Naive thymus-derived CD4-positive, alpha-beta T cell (primary cell): ENCODE measurements at regions not wholly inside any gene's neighbourhood (a gene's known extent, or its start where the extent isn't known, plus 50 kb on each side); places are given as distances from the start of the nearest gene placed in this dataset.

ENCODE experiments used
- ATAC-seq: fragments of 150-1000 bp; cut with Tn5 transposase; 2 replicates; pipeline ENCODE4 v1.10.0; 2021; ENCODE audit warnings: mild to moderate bottlenecking, moderate library complexity
- CTCF ChIA-PET: fragments of 350-600 bp; sonication (Branson Sonifier 250); formaldehyde crosslinking; loops from one replicate; lab custom pipeline; 2021; ENCODE audit warnings: antibody characterized with exemption; lab: Charles Lee
- POLR2A ChIA-PET: fragments of 350-600 bp; sonication (Branson Sonifier 250); formaldehyde crosslinking; loops from one replicate; lab custom pipeline; 2021; ENCODE audit warnings: antibody characterized with exemption, inconsistent platforms; lab: Charles Lee
- DNase-seq, 9 donors: peaks; one replicate each; pipeline versions ENCODE4 v3.0.0 to v3.0.0-alpha.2; 2020 to 2022; ENCODE audit warnings: mixed read lengths in 1 of 9
- H3K27ac ChIP-seq: one replicate; pipeline ENCODE4 v1.7.0; 2013; ENCODE audit warnings: mild to moderate bottlenecking, low read depth, low read length, moderate library complexity
- H3K27me3 ChIP-seq, 2 donors: one replicate each; pipeline ENCODE4 v1.7.0; 2013; ENCODE audit warnings: low read length in 2 of 2, mild to moderate bottlenecking in 2 of 2, moderate library complexity in 2 of 2; ENCODE audit not compliant: control insufficient read depth in 2 of 2, insufficient read depth in 2 of 2
- H3K36me3 ChIP-seq, 3 experiments: 1 replicate in 2 of 3; 2 replicates in 1 of 3; pipeline ENCODE4 v1.7.0; 2013; ENCODE audit warnings: low read length in 3 of 3, mild to moderate bottlenecking in 3 of 3, moderate library complexity in 1 of 3; ENCODE audit not compliant: insufficient read depth in 3 of 3, control insufficient read depth in 2 of 3
- H3K4me1 ChIP-seq, 2 donors: one replicate each; pipeline ENCODE4 v1.7.0; 2013; ENCODE audit warnings: low read length in 2 of 2, mild to moderate bottlenecking in 2 of 2, moderate library complexity in 1 of 2; ENCODE audit not compliant: control insufficient read depth in 2 of 2, insufficient read depth in 2 of 2
- H3K4me3 ChIP-seq: 2 replicates; pipeline ENCODE4 v1.7.0; 2013; ENCODE audit warnings: mild to moderate bottlenecking, low read length
- H3K9me3 ChIP-seq, 3 experiments: 1 replicate in 2 of 3; 2 replicates in 1 of 3; pipeline ENCODE4 v1.7.0; 2013; ENCODE audit warnings: low read length in 3 of 3; ENCODE audit not compliant: control insufficient read depth in 2 of 3
- H3K27ac Mint-ChIP-seq, 9 donors: one replicate each; pipeline ENCODE4 v1.8.0; 2020 to 2022; ENCODE audit warnings: mixed read lengths in 9 of 9, mild to moderate bottlenecking in 8 of 9, moderate library complexity in 5 of 9, inconsistent platforms in 2 of 9
- H3K27me3 Mint-ChIP-seq, 5 donors: one replicate each; pipeline ENCODE4 v1.8.0; 2021 to 2022; ENCODE audit warnings: mixed read lengths in 5 of 5, mild to moderate bottlenecking in 1 of 5
- H3K36me3 Mint-ChIP-seq, 5 donors: one replicate each; pipeline ENCODE4 v1.8.0; 2020 to 2022; ENCODE audit warnings: mixed read lengths in 5 of 5, mild to moderate bottlenecking in 3 of 5, inconsistent platforms in 1 of 5
- H3K4me1 Mint-ChIP-seq, 7 donors: one replicate each; pipeline ENCODE4 v1.8.0; 2020 to 2022; ENCODE audit warnings: mixed read lengths in 7 of 7, mild to moderate bottlenecking in 3 of 7, inconsistent platforms in 1 of 7
- H3K4me3 Mint-ChIP-seq, 10 donors: one replicate each; pipeline ENCODE4 v1.8.0; 2020 to 2022; ENCODE audit warnings: mild to moderate bottlenecking in 10 of 10, mixed read lengths in 10 of 10, moderate library complexity in 6 of 10, inconsistent platforms in 2 of 10
- H3K9me3 Mint-ChIP-seq, 11 donors: one replicate each; pipeline ENCODE4 v1.8.0; 2020 to 2022; ENCODE audit warnings: mixed read lengths in 11 of 11, mild to moderate bottlenecking in 4 of 11, inconsistent platforms in 1 of 11, moderate library complexity in 1 of 11
- intact Hi-C, 2 donors: fragments of 100-400 bp; cut with micrococcal nuclease; formaldehyde crosslinking; loops; one replicate each; pipeline ENCODE4 v1.15.1; 2023

DNA sequence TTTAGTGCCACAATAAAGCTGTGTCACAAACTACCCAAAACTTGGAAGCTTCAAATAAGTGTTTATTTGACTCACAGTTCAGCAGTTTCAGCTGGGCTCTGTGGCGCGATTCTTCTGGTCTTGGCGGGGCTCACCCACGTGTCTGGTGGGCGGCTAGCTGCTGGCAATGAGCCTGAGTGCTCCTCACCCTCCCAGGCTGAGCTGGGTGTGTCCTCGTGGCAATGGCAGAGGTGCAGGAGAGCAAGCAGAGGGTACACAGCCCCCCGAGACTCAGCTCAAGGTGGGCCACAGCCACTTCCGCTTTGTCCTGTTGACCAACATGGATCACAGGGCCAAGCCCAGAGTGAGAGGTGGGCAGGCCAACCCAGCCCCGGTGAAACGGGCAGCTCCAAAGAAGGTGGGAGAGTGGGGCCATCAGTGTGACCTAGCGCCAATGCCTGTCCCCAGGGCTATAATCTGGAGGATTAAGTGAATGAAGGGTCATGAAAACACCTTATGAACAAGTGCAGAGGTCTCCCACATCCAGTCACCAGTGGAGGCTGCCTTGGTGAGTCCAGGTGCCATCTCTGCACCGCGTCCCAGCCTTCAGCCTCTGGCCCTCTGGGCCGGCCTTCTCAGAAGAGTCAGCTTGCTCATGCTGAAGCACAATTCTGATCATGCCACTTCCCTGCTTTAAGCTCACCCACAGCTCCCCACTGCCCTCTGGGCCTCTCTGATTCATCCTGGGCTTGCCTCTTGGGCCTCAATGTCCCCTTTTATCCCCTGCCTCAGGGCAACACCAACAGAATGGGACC, 74.6 kb upstream of the RTL6 start:
- intact Hi-C loops = no loop called here
- H3K4me3 Mint-ChIP-seq = no peak overlapping the region

GRCh38 chr22:44571566-44572413, 73.8 kb upstream of the RTL6 start:
- Mint-ChIP-seq H3K4me1 (peaks cover 0 to 7% (median 0%) of the 10 kb centered on the region in 7 donors), H3K27ac (no peak overlapping the region), H3K4me3 (no peak overlapping the region), H3K36me3 (no peaks in the 10 kb centered on the region), H3K9me3 (no peaks in the 10 kb centered on the region), H3K27me3 (peaks cover 5 to 30% (median 6%) of the 10 kb centered on the region in 5 donors)
- H3K4me3 ChIP-seq = no peak overlapping the region
- POLR2A ChIA-PET = no interaction called here
- DNase-seq (peak in 1 of 9 donors; percentile 11), ATAC-seq (no peak)
- no peaks in the 10 kb centered on the region for H3K36me3 ChIP-seq
- no peaks in the 10 kb centered on the region for H3K4me1 ChIP-seq
- no peaks in the 10 kb centered on the region for H3K9me3 ChIP-seq
- CTCF ChIA-PET = no interaction called here
- H3K27ac ChIP-seq = no peak overlapping the region
- intact Hi-C loops = no loop called here
- H3K27me3 ChIP-seq = no peaks in the 10 kb centered on the region

More for the DNA sequence above, 74.6 kb upstream of the RTL6 start:
- Histone ChIP-seq H3K4me1 (no peaks in the 10 kb centered on the region), H3K27ac (no peak overlapping the region), H3K36me3 (no peaks in the 10 kb centered on the region), H3K27me3 (no peaks in the 10 kb centered on the region), H3K4me3 (no peak overlapping the region), H3K9me3 (no peaks in the 10 kb centered on the region)
- DNase-seq = peak in 1 of 9 donors; percentile 15
- no peak for ATAC-seq
- Mint-ChIP-seq H3K9me3 (no peaks in the 10 kb centered on the region), H3K4me1 (peaks cover 0 to 4% (median 0%) of the 10 kb centered on the region in 7 donors), H3K27ac (no peak overlapping the region), H3K36me3 (no peaks in the 10 kb centered on the region), H3K27me3 (peaks cover 5 to 30% (median 8%) of the 10 kb centered on the region in 5 donors)
- ChIA-PET CTCF (interaction anchor here (0.5 kb wide), 1 partner anchor 688 kb away, joined by 3 read pairs; no protein-coding TSS in a partner anchor), POLR2A (no interaction called here)

DNA sequence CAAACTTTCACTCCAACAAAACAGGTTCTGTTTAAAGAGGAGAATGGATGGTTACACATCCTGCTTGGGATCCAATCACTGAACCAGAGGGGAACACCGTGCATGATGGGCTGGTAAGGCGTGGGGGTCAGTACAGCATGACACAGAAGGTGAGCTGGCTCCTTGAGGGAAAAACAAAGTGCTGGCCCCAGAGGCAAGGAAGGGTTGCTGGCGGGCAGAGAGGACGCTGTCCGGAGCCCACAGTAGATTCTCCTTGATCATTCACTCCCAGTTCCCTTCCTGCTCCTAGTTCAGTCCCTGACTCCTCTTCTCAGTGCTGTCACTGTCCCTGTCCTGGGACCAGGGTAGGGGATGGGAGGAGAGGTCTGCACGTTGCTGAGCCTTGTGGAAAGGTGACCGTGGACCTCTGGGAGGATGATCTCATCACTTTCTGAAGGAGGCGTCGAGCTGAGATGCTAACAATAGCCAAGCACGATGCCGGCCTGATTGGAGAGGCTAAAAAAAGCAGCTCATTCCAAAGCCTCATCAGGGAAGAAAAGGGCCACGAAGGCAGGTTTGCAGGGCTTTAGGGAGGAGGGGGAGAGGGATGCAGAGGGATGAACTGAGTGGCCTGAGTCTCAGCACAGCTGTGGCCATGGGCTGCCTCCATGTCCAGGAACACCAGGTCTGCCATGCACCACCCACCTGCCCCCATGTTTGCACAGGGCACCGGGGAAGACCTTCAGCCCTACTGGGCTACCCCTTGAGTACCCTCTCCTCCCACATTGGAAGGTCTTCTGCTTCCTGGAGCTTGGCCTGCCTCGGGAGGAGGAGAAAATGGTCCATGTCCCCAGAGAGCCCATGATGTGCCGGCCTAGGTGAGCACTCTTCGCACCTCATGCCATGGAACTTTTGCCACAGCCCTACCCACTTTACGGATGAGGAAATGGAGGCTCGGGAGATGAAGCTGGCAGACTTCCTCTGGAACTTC, 72.7 kb upstream of the RTL6 start:
- Mint-ChIP-seq H3K4me1 (peaks cover 0 to 7% (median 0%) of the 10 kb centered on the region in 7 donors), H3K36me3 (no peaks in the 10 kb centered on the region), H3K9me3 (peaks cover 0 to 2% (median 0%) of the 10 kb centered on the region in 11 donors), H3K27me3 (peaks cover 0 to 22% (median 9%) of the 10 kb centered on the region in 5 donors), H3K27ac (no peak overlapping the region), H3K4me3 (no peak overlapping the region)
- H3K27me3 ChIP-seq = no peaks in the 10 kb centered on the region
- ATAC-seq (no peak), DNase-seq (peak in 1 of 9 donors; percentile 10)
- H3K36me3 ChIP-seq = no peaks in the 10 kb centered on the region
- POLR2A ChIA-PET = no interaction called here
- H3K4me1 ChIP-seq = no peaks in the 10 kb centered on the region
- H3K27ac ChIP-seq = no peak overlapping the region
- CTCF ChIA-PET = no interaction called here
- H3K4me3 ChIP-seq = no peak overlapping the region
- intact Hi-C loops = no loop called here
- H3K9me3 ChIP-seq = no peaks in the 10 kb centered on the region

- Mint-ChIP-seq H3K4me1 (peaks cover 0 to 4% (median 0%) of the 10 kb centered on the region in 7 donors), H3K36me3 (no peaks in the 10 kb centered on the region), H3K27me3 (peaks cover 0 to 10% (median 5%) of the 10 kb centered on the region in 5 donors), H3K9me3 (peaks cover 0 to 4% (median 0%) of the 10 kb centered on the region in 11 donors), H3K27ac (no peak overlapping the region), H3K4me3 (no peak overlapping the region)
- POLR2A ChIA-PET = no interaction called here
- CTCF ChIA-PET = no interaction called here
- intact Hi-C loops = loop anchor here in 1 of 2 donors (2.0 kb wide), 1 partner anchor 577 kb away; no protein-coding TSS in a partner anchor
- Histone ChIP-seq H3K9me3 (no peaks in the 10 kb centered on the region), H3K27me3 (no peaks in the 10 kb centered on the region), H3K4me3 (no peak overlapping the region), H3K36me3 (no peaks in the 10 kb centered on the region), H3K27ac (no peak overlapping the region), H3K4me1 (no peaks in the 10 kb centered on the region)
- no peak for ATAC-seq
- no peak for DNase-seq
Measured at GRCh38 chr22:44569561-44569991, 71.5 kb upstream of the RTL6 start.

GRCh38 chr22:44567846-44568493, 69.9 kb upstream of the RTL6 start:
- peak in 6 of 9 donors; percentile 4 to 25 (median 20) for DNase-seq
- no peaks in the 10 kb centered on the region for H3K9me3 ChIP-seq
- peaks cover 0 to 13% (median 0%) of the 10 kb centered on the region in 5 donors for H3K27me3 Mint-ChIP-seq
- no peak overlapping the region for H3K27ac Mint-ChIP-seq
- ChIA-PET POLR2A (interaction anchor here (1.4 kb wide), 1 partner anchor 575 kb away, joined by 3 read pairs; no protein-coding TSS in a partner anchor), CTCF (interaction anchor here (0.7 to 1.8 kb wide), 4 partner anchors 11 to 583 kb away, joined by 3 to 12 read pairs (median 4); no protein-coding TSS in a partner anchor)
- H3K4me1 ChIP-seq = no peaks in the 10 kb centered on the region
- peaks cover 0 to 3% (median 0%) of the 10 kb centered on the region in 5 donors for H3K36me3 Mint-ChIP-seq
- no peak overlapping the region for H3K4me3 Mint-ChIP-seq
- no peaks in the 10 kb centered on the region for H3K36me3 ChIP-seq
- H3K9me3 Mint-ChIP-seq = peaks cover 0 to 19% (median 0%) of the 10 kb centered on the region in 11 donors
- ATAC-seq = no peak
- H3K4me1 Mint-ChIP-seq = peaks cover 0 to 4% (median 0%) of the 10 kb centered on the region in 7 donors
- H3K27me3 ChIP-seq = no peaks in the 10 kb centered on the region
- H3K4me3 ChIP-seq = no peak overlapping the region
- H3K27ac ChIP-seq = no peak overlapping the region
- intact Hi-C loops = loop anchor here in 1 of 2 donors (2.0 kb wide), 1 partner anchor 575 kb away; no protein-coding TSS in a partner anchor
